ENCODE measurements at regions not wholly inside any gene's neighbourhood (a gene's known extent, or its start where the extent isn't known, plus 50 kb on each side); places are given as distances from the start of the nearest gene placed in this dataset.
"Not testable (repeated sequence)": the region's sequence is repeated elsewhere in the genome, so short reads cannot be mapped to it uniquely, and the experiment has no call there.

GRCh38 chr5:167049043-167049663 is 1242.3 kb upstream of the WWC1 start:
- DNase-seq (ENCODE audit: low read depth in 4 of 4, low spot score in 3 of 4) = peak in 3 of 4 donors; percentile 25 to 47 (median 28)

GRCh38 chr5:167049771-167050567 is 1241.5 kb upstream of the WWC1 start:
- DNase-seq (ENCODE audit: low read depth in 4 of 4, low spot score in 3 of 4) = no peak

GRCh38 chr5:167050568-167051401 is 1240.7 kb upstream of the WWC1 start:
- no peak for DNase-seq (ENCODE audit: low read depth in 4 of 4, low spot score in 3 of 4)

GRCh38 chr5:167051402-167051768 is 1240.1 kb upstream of the WWC1 start:
- DNase-seq (ENCODE audit: low read depth in 4 of 4, low spot score in 3 of 4) = no peak

DNA sequence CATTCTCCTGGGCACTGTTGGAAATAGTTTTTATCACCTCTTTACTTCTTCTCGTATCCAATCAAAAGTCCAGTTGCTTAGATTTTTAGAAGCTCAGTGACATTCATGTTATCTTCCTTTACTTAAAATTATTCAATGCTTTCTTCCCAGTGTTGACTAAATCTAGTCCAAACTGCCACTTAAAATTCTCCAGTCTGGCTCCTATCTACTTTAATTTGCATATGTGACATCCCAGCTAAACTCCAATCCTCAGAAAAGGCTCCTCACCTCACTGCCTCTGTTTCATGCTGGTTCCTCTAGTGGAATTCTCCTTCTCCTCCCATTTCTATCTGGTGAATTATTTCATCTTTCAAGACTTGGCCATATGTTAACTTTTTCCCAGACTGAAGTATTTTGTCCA is 1238.7 kb upstream of the WWC1 start:
- no peak for DNase-seq (ENCODE audit: low read depth in 4 of 4, low spot score in 3 of 4)

- peak in 3 of 4 donors; percentile 23 to 32 (median 26) for DNase-seq (ENCODE audit: low read depth in 4 of 4, low spot score in 3 of 4)
Measured at GRCh38 chr5:167057665-167058064, 1233.8 kb upstream of the WWC1 start.

DNA sequence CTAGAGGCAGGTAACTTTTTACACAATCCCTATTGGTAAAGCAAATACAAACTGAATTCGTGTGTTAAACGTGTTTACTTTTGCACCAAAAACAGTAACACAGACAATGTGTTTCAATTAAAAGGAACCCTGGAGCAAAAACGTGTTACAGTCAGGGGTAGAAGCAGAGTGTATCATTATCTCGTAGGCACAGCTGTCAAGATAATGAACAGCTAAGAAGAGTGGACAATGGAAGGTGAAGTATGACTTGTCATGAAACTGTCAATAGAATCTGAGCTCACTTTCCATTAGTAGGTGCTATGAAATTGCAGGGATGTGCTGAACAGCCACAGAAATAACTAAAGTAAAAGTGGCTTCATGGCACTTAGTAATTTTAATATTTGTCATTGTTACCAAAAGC is 1229.8 kb upstream of the WWC1 start:
- DNase-seq (ENCODE audit: low read depth in 4 of 4, low spot score in 3 of 4) = no peak

GRCh38 chr5:167063116-167063515 is 1228.3 kb upstream of the WWC1 start:
- DNase-seq (ENCODE audit: low read depth in 4 of 4, low spot score in 3 of 4) = no peak

GRCh38 chr5:167063788-167064187 is 1227.7 kb upstream of the WWC1 start:
- DNase-seq (ENCODE audit: low read depth in 4 of 4, low spot score in 3 of 4) = no peak

GRCh38 chr5:167064198-167064776 is 1227.2 kb upstream of the WWC1 start:
- no peak for DNase-seq (ENCODE audit: low read depth in 4 of 4, low spot score in 3 of 4)

- DNase-seq (ENCODE audit: low read depth in 4 of 4, low spot score in 3 of 4) = peak in 1 of 4 donors; percentile 15
Measured at GRCh38 chr5:167065794-167066193, 1225.7 kb upstream of the WWC1 start.

GRCh38 chr5:167071981-167072610 is 1219.3 kb upstream of the WWC1 start:
- DNase-seq (ENCODE audit: low read depth in 4 of 4, low spot score in 3 of 4) = no peak

- no peak for DNase-seq (ENCODE audit: low read depth in 4 of 4, low spot score in 3 of 4)
Measured at GRCh38 chr5:167081561-167081960, 1209.9 kb upstream of the WWC1 start.

DNA sequence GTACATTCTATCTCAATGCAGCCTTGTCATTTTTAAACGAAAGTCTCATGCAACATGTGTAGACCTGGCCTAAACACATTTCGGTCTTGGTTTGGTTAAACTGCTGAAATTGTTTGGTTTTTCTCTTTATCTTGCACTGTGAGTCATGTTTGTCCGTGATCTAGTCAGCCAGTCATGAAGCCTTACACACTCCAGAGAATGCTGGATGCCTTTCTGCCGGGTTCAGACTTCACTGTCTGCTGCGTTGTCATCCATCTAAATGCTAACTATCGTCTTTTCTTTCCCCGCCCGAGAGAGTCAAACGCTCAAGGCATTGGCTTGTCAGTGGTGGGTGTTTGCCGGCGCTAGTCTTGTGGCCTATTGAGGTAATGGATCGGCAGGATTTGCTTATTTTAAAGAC is 1194.6 kb upstream of the WWC1 start:
- DNase-seq (ENCODE audit: low read depth in 4 of 4, low spot score in 3 of 4) = no peak

DNA sequence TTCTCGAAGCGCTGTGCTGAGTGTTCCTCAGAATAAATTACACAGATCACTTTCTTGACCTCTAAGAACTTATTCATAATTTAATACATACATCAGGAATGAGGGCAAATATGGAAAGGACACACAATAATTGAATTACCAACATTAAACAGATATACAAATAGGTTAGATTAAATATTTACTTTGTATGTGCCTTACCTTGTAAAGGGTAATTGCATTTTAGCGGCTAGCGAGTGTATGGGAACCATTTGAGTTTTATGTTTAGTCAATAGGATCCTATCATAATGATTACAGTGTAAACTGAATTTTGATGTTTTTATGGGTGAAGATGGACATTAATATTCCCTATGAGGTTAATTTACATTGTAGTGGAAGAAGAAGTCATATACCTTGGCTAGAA is 1187.1 kb upstream of the WWC1 start:
- DNase-seq (ENCODE audit: low read depth in 4 of 4, low spot score in 3 of 4) = no peak

- DNase-seq (ENCODE audit: low read depth in 4 of 4, low spot score in 3 of 4) = no peak
Measured at GRCh38 chr5:167105941-167106340, 1185.5 kb upstream of the WWC1 start.

- no peak for DNase-seq (ENCODE audit: low read depth in 4 of 4, low spot score in 3 of 4)
Measured at GRCh38 chr5:167107684-167108083, 1183.8 kb upstream of the WWC1 start.

- DNase-seq (ENCODE audit: low read depth in 4 of 4, low spot score in 3 of 4) = not testable (repeated sequence)
Measured at GRCh38 chr5:167108266-167108665, 1183.2 kb upstream of the WWC1 start.

DNA sequence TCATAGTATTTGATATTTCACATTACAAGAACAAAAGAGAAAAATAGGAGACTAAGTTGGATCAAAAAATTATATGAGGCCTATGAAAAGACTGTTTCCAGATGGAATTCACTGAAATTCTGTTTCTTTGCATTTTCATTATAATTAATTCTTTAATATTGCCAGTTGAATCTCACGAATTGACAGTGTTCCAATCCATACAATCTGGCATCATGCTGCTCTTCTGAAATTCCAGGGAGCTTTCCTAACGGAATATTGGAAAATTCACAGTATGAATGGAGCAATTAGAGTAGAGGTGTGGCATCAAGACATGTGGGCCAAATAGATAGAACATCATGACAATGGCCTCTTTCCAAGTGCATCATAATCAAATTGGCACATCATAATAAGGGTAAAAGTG is 1178.9 kb upstream of the WWC1 start:
- no peak for DNase-seq (ENCODE audit: low read depth in 4 of 4, low spot score in 3 of 4)

GRCh38 chr5:167122267-167122666 is 1169.2 kb upstream of the WWC1 start:
- DNase-seq (ENCODE audit: low read depth in 4 of 4, low spot score in 3 of 4) = no peak

GRCh38 chr5:167123126-167123525 is 1168.3 kb upstream of the WWC1 start:
- DNase-seq (ENCODE audit: low read depth in 4 of 4, low spot score in 3 of 4) = no peak
